HCT116 (cell line): ENCODE measurements at regions not wholly inside any gene's neighbourhood (a gene's known extent, or its start where the extent isn't known, plus 50 kb on each side); places are given as distances from the start of the nearest gene placed in this dataset.

ENCODE experiments used
- ATAC-seq: fragments of 200-7000 bp; cut with Tn5 transposase; 2 replicates; pipeline ENCODE4 v1.9.1; 2020; ENCODE audit warnings: mild to moderate bottlenecking, moderate library complexity
- BruUV-seq: library from RNA; stranded (reverse); fragments of 400-500 nt; replicated peaks from 2 replicates; lab custom pipeline; 2021; lab: Mats Ljungman, UMichigan
- CTCF ChIA-PET: fragments of 300-600 bp; sonication (Branson Sonifier 250); formaldehyde crosslinking; loops from one replicate; lab custom pipeline; 2021; ENCODE audit warnings: antibody characterized with exemption; lab: Charles Lee
- POLR2A ChIA-PET: fragments of 300-600, 350-600 bp; sonication (Branson Sonifier 250); formaldehyde crosslinking; loops from one replicate; lab custom pipeline; 2021; ENCODE audit warnings: antibody characterized with exemption; lab: Charles Lee
- RAD21 ChIA-PET, 2 experiments: fragments of 300-600 bp; sonication (Branson Sonifier 250); formaldehyde crosslinking; loops; one replicate each; lab custom pipeline; 2023; ENCODE audit warnings: low total read pairs in 2 of 2; ENCODE audit not compliant: uncharacterized antibody in 2 of 2, unreplicated experiment in 2 of 2, low non-redundant PET in 1 of 2; lab: Charles Lee
- DNase-seq: peaks from one replicate; pipeline ENCODE4 v3.0.0-alpha.2; 2010; ENCODE audit warnings: low read depth, low spot score
- H2AFZ ChIP-seq: fragments of 200-600 bp; shearing (Covaris generic), sonication (generic); 2 replicates; pipeline ENCODE4 v1.6.1; 2017; ENCODE audit warnings: low read depth, mixed run types, mixed read lengths, antibody characterized with exemption, low read length; ENCODE audit not compliant: poor library complexity, severe bottlenecking
- H3K27ac ChIP-seq: 2 replicates; pipeline ENCODE4 v1.5.1; 2012; ENCODE audit warnings: low read depth, low read length
- H3K27me3 ChIP-seq: fragments of 200-600 bp; sonication (generic); 2 replicates; pipeline ENCODE4 v1.6.1; 2016; ENCODE audit warnings: mixed run types, low read length, mixed read lengths; ENCODE audit not compliant: insufficient read depth
- H3K36me3 ChIP-seq, 2 experiments: fragments of 200-500 bp in 1 of 2; fragments of 200-600 bp in 1 of 2; sonication (Bioruptor generic) in 1 of 2; sonication (generic) in 1 of 2; 2 replicates each; pipeline versions ENCODE4 v1.5.1 to v1.6.1; 2014 to 2016; ENCODE audit warnings: low read length in 2 of 2, inconsistent platforms in 1 of 2, mixed read lengths in 1 of 2, mixed run types in 1 of 2; ENCODE audit not compliant: insufficient read depth in 2 of 2, control insufficient read depth in 1 of 2
- H3K4me1 ChIP-seq, 2 experiments: fragments of 200-600 bp in 1 of 2; sonication (generic) in 1 of 2; 2 replicates each; pipeline versions ENCODE4 v1.5.1 to v1.6.1; 2012 to 2017; ENCODE audit warnings: low read length in 2 of 2, inconsistent platforms in 1 of 2, mild to moderate bottlenecking in 1 of 2, mixed read lengths in 1 of 2, mixed run types in 1 of 2, moderate library complexity in 1 of 2; ENCODE audit not compliant: insufficient read depth in 2 of 2, control insufficient read depth in 1 of 2
- H3K4me2 ChIP-seq: fragments of 200-600 bp; sonication (generic); 2 replicates; pipeline ENCODE4 v1.6.1; 2017; ENCODE audit warnings: mixed run types, low read length, mixed read lengths
- H3K4me3 ChIP-seq, 2 experiments: fragments of 200-600 bp in 1 of 2; sonication (generic) in 1 of 2; replicated peaks in 1 of 2; 2 replicates each; pipeline ENCODE4 v1.5.1; 2011 to 2016; ENCODE audit warnings: low read length in 2 of 2, control low read depth in 1 of 2, low read depth in 1 of 2, mild to moderate bottlenecking in 1 of 2, mixed read lengths in 1 of 2, mixed run types in 1 of 2
- H3K79me2 ChIP-seq: fragments of 200-600 bp; sonication (generic); 2 replicates; pipeline ENCODE4 v1.6.1; 2017; ENCODE audit warnings: mild to moderate bottlenecking, mixed run types, low read length, moderate library complexity, mixed read lengths; ENCODE audit not compliant: insufficient read depth
- H3K9ac ChIP-seq: fragments of 200-600 bp; sonication (generic); 2 replicates; pipeline ENCODE4 v1.6.1; 2016; ENCODE audit warnings: low read length, mixed read lengths
- H3K9me2 ChIP-seq: fragments of 200-600 bp; sonication (generic), shearing (Covaris generic); 2 replicates; pipeline ENCODE4 v1.6.1; 2017; ENCODE audit warnings: mixed run types, mild to moderate bottlenecking, moderate library complexity; ENCODE audit not compliant: insufficient read depth
- H3K9me3 ChIP-seq, 2 experiments: fragments of 200-500 bp in 1 of 2; fragments of 200-600 bp in 1 of 2; sonication (Bioruptor generic) in 1 of 2; sonication (generic) in 1 of 2; 2 replicates each; pipeline ENCODE4 v1.6.1; 2014 to 2017; ENCODE audit warnings: low read length in 2 of 2, mixed read lengths in 2 of 2, inconsistent platforms in 1 of 2, low read depth in 1 of 2, mild to moderate bottlenecking in 1 of 2, mixed run types in 1 of 2, moderate library complexity in 1 of 2; ENCODE audit not compliant: control insufficient read depth in 1 of 2, insufficient read depth in 1 of 2
- H4K20me1 ChIP-seq: fragments of 200-600 bp; sonication (generic), shearing (Covaris generic); 2 replicates; pipeline ENCODE4 v1.6.1; 2017; ENCODE audit warnings: mixed run types, mild to moderate bottlenecking, moderate library complexity; ENCODE audit not compliant: insufficient read depth
- CBX3 ChIP-seq: IDR thresholded peaks from 2 replicates; pipeline ENCODE4 v1.6.1; 2012; ENCODE audit warnings: low read depth
- EGR1 ChIP-seq: IDR thresholded peaks from 2 replicates; pipeline ENCODE4 v1.6.1; 2012; ENCODE audit warnings: low read depth
- ELF1 ChIP-seq: IDR thresholded peaks from 2 replicates; pipeline ENCODE4 v1.6.1; 2012; ENCODE audit warnings: low read depth, borderline replicate concordance
- EZH2 ChIP-seq: fragments of 200-600 bp; sonication (generic); IDR thresholded peaks from 2 replicates; pipeline ENCODE4 v1.6.1; 2017; ENCODE audit warnings: antibody characterized with exemption, mixed run types
- EZH2phosphoT487 ChIP-seq: fragments of 200-600 bp; IDR thresholded peaks from 2 replicates; pipeline ENCODE4 v1.6.1; 2018; ENCODE audit warnings: antibody characterized with exemption, borderline replicate concordance
- FOSL1 ChIP-seq: IDR thresholded peaks from 2 replicates; pipeline ENCODE4 v1.6.1; 2012; ENCODE audit warnings: low read depth
- JUND ChIP-seq: IDR thresholded peaks from 2 replicates; pipeline ENCODE4 v1.6.1; 2012
- POLR2A ChIP-seq: IDR thresholded peaks from 2 replicates; pipeline ENCODE4 v1.7.0; 2011; ENCODE audit warnings: borderline replicate concordance; ENCODE audit not compliant: insufficient read depth, insufficient read length; ENCODE audit errors: extremely low read depth
- REST ChIP-seq: IDR thresholded peaks from 2 replicates; pipeline ENCODE4 v1.6.1; 2012; ENCODE audit warnings: low read depth
- SIN3A ChIP-seq: IDR thresholded peaks from 2 replicates; pipeline ENCODE4 v1.6.1; 2012; ENCODE audit warnings: low read depth
- SP1 ChIP-seq: IDR thresholded peaks from 2 replicates; pipeline ENCODE4 v1.6.1; 2012; ENCODE audit warnings: low read depth
- TCF7L2 ChIP-seq: IDR thresholded peaks from 2 replicates; pipeline ENCODE4 v1.7.0; 2011; ENCODE audit warnings: borderline replicate concordance, inconsistent platforms; ENCODE audit not compliant: insufficient read depth, insufficient read length; ENCODE audit errors: extremely low read depth
- ZBTB33 ChIP-seq: IDR thresholded peaks from 2 replicates; pipeline ENCODE4 v1.6.1; 2011; ENCODE audit warnings: mild to moderate bottlenecking, low read length, moderate library complexity; ENCODE audit not compliant: insufficient replicate concordance; ENCODE audit errors: extremely low read depth
- ZFX ChIP-seq: fragments of 450-650 bp; IDR thresholded peaks from 2 replicates; pipeline ENCODE4 v1.6.1; 2017
- ZNF274 ChIP-seq: fragments of 200-500 bp; sonication (Bioruptor generic); IDR thresholded peaks from 2 replicates; pipeline ENCODE4 v1.6.1; 2014; ENCODE audit warnings: mild to moderate bottlenecking, low read depth, low read length, inconsistent platforms
- intact Hi-C: fragments of 100-400 bp; cut with micrococcal nuclease; formaldehyde crosslinking; loops from 2 replicates; pipeline ENCODE4 v1.10.0; 2022
- TF ChIP-seq, protein P1 (sequence below): IDR thresholded peaks from 2 replicates; pipeline ENCODE4 v1.6.1; 2012
- TF ChIP-seq, protein P2 (sequence below): IDR thresholded peaks from 2 replicates; pipeline ENCODE4 v1.6.1; 2012

GRCh38 chrX:107504006-107504405, 54.6 kb downstream of the FRMPD3 start:
- no peaks in the 10 kb centered on the region for H4K20me1 ChIP-seq
- ChIA-PET POLR2A (no interaction called here), CTCF (no interaction called here), RAD21 (no interaction called here)
- H3K27me3 ChIP-seq, result no peaks in the 10 kb centered on the region
- H3K9ac ChIP-seq, result no peak overlapping the region
- no peak overlapping the region for H3K4me2 ChIP-seq
- BruUV-seq, result no TSS peak
- H3K4me1 ChIP-seq, result no peaks in the 10 kb centered on the region
- ATAC-seq (no peak), DNase-seq (no peak)
- no peaks in the 10 kb centered on the region for H3K36me3 ChIP-seq
- TF ChIP-seq, protein P1, sequence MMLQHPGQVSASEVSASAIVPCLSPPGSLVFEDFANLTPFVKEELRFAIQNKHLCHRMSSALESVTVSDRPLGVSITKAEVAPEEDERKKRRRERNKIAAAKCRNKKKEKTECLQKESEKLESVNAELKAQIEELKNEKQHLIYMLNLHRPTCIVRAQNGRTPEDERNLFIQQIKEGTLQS, result no peak
- H3K4me3 ChIP-seq, result no peak overlapping the region
- no peaks in the 10 kb centered on the region for H3K79me2 ChIP-seq
- no peaks in the 10 kb centered on the region for H3K9me2 ChIP-seq
- intact Hi-C loops, result no loop called here
- no peak overlapping the region for H2AFZ ChIP-seq
- no peaks in the 10 kb centered on the region for H3K9me3 ChIP-seq
- H3K27ac ChIP-seq, result no peak overlapping the region

DNA sequence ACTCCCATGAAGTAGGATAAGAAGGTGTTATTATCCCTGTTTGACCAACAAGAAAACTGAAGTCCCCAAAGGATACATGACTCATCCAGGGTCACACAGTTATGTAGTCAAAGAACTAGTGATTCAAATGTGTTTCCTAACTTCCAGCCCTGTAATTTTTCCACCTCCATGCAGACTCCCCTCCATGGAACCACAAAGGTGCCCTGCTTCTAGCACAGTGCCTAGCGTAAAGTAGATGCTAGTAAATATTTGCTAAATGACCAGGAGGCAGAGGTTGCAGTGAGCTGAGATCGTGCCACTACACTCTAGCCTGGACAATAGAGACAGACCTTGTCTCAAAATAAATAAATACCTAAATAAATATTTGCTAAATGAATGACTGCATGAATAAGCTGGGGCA, 55.8 kb downstream of the FRMPD3 start:
- Histone ChIP-seq H3K27ac (no peak overlapping the region), H3K9me3 (no peaks in the 10 kb centered on the region), H3K27me3 (no peaks in the 10 kb centered on the region), H3K36me3 (no peaks in the 10 kb centered on the region), H3K4me2 (no peak overlapping the region), H2AFZ (no peak overlapping the region), H3K4me1 (no peaks in the 10 kb centered on the region), H4K20me1 (no peaks in the 10 kb centered on the region), H3K9ac (no peak overlapping the region), H3K79me2 (no peaks in the 10 kb centered on the region), H3K4me3 (no peak overlapping the region), H3K9me2 (no peaks in the 10 kb centered on the region)
- POLR2A ChIA-PET, result no interaction called here
- BruUV-seq, result no TSS peak
- ATAC-seq, result no peak
- RAD21 ChIA-PET, result no interaction called here
- CTCF ChIA-PET, result no interaction called here
- DNase-seq, result no peak
- intact Hi-C loops, result no loop called here
- TF ChIP-seq EZH2 (no peak), EGR1 (no peak), EZH2phosphoT487 (no peak), JUND (no peak), ELF1 (no peak), SIN3A (no peak), SP1 (no peak), ZNF274 (no peak), FOSL1 (no peak), ZBTB33 (no peak), CBX3 (no peak), ZFX (no peak), POLR2A (no peak), REST (no peak), TCF7L2 (no peak)
- TF ChIP-seq, protein P1, result no peak
- TF ChIP-seq, protein P2, sequence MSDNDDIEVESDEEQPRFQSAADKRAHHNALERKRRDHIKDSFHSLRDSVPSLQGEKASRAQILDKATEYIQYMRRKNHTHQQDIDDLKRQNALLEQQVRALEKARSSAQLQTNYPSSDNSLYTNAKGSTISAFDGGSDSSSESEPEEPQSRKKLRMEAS, result no peak
